Trophoblast cell (in vitro differentiated cells and primary cell): ENCODE measurements at regions not wholly inside any gene's neighbourhood (a gene's known extent, or its start where the extent isn't known, plus 50 kb on each side); places are given as distances from the start of the nearest gene placed in this dataset.

Experiments
- DNase-seq, 2 donors: peaks; one replicate each; pipeline ENCODE4 v3.0.0-alpha.2; 2016
- H2AFZ ChIP-seq: 2 replicates; pipeline ENCODE4 v1.6.1; 2013; ENCODE audit warnings: low read length, moderate library complexity, mild to moderate bottlenecking; ENCODE audit not compliant: insufficient read depth, poor library complexity
- H2AK5ac ChIP-seq: 2 replicates; pipeline ENCODE4 v1.6.1; 2013; ENCODE audit warnings: mild to moderate bottlenecking, low read length
- H2BK120ac ChIP-seq: 2 replicates; pipeline ENCODE4 v1.6.1; 2013; ENCODE audit warnings: low read length, mild to moderate bottlenecking, moderate library complexity; ENCODE audit not compliant: insufficient read depth, poor library complexity
- H2BK12ac ChIP-seq: 2 replicates; pipeline ENCODE4 v1.6.1; 2013; ENCODE audit warnings: mild to moderate bottlenecking, low read length, moderate library complexity
- H2BK5ac ChIP-seq: 2 replicates; pipeline ENCODE4 v1.6.1; 2013; ENCODE audit warnings: low read length, low read depth, moderate library complexity, mild to moderate bottlenecking; ENCODE audit not compliant: poor library complexity
- H3K14ac ChIP-seq: 2 replicates; pipeline ENCODE4 v1.6.1; 2013; ENCODE audit warnings: mild to moderate bottlenecking, low read length
- H3K18ac ChIP-seq: 2 replicates; pipeline ENCODE4 v1.6.1; 2013; ENCODE audit warnings: mild to moderate bottlenecking, low read length
- H3K23ac ChIP-seq: 2 replicates; pipeline ENCODE4 v1.6.1; 2013; ENCODE audit warnings: low read length
- H3K27ac ChIP-seq: 2 replicates; pipeline ENCODE4 v1.5.1; 2013; ENCODE audit warnings: low read depth, mild to moderate bottlenecking, inconsistent platforms, low read length, moderate library complexity
- H3K27me3 ChIP-seq: 2 replicates; pipeline ENCODE4 v1.6.1; 2013; ENCODE audit warnings: inconsistent platforms, mild to moderate bottlenecking, low read length, moderate library complexity; ENCODE audit not compliant: insufficient read depth
- H3K36me3 ChIP-seq, 2 experiments: 1 replicate in 1 of 2; 2 replicates in 1 of 2; pipeline ENCODE4 v1.6.1; 2013; ENCODE audit warnings: low read length in 2 of 2, mild to moderate bottlenecking in 2 of 2, moderate library complexity in 1 of 2; ENCODE audit not compliant: insufficient read depth in 2 of 2, control insufficient read depth in 1 of 2
- H3K4ac ChIP-seq: 2 replicates; pipeline ENCODE4 v1.6.1; 2013; ENCODE audit warnings: low read depth, mild to moderate bottlenecking, low read length, moderate library complexity
- H3K4me1 ChIP-seq, 2 experiments: 1 replicate in 1 of 2; 2 replicates in 1 of 2; pipeline ENCODE4 v1.6.1; 2013; ENCODE audit warnings: low read length in 2 of 2, mild to moderate bottlenecking in 2 of 2, moderate library complexity in 1 of 2; ENCODE audit not compliant: insufficient read depth in 2 of 2, control insufficient read depth in 1 of 2
- H3K4me2 ChIP-seq: 2 replicates; pipeline ENCODE4 v1.6.1; 2013; ENCODE audit warnings: inconsistent platforms, mild to moderate bottlenecking, low read length, moderate library complexity
- H3K4me3 ChIP-seq: 2 replicates; pipeline ENCODE4 v1.5.1; 2013; ENCODE audit warnings: mild to moderate bottlenecking, low read depth, low read length, inconsistent platforms
- H3K79me1 ChIP-seq: one replicate; pipeline ENCODE4 v1.6.1; 2013; ENCODE audit warnings: low read length
- H3K79me2 ChIP-seq: 2 replicates; pipeline ENCODE4 v1.6.1; 2013; ENCODE audit warnings: low read length, mild to moderate bottlenecking; ENCODE audit not compliant: control insufficient read depth, insufficient read depth, poor library complexity
- H3K9ac ChIP-seq: 2 replicates; pipeline ENCODE4 v1.6.1; 2013; ENCODE audit warnings: mild to moderate bottlenecking, low read length
- H3K9me3 ChIP-seq: 2 replicates; pipeline ENCODE4 v1.6.1; 2013; ENCODE audit warnings: low read depth, mild to moderate bottlenecking, control low read depth, inconsistent platforms, low read length; ENCODE audit not compliant: insufficient read depth
- H4K12ac ChIP-seq: 2 replicates; pipeline ENCODE4 v1.6.1; 2013; ENCODE audit warnings: low read depth, mild to moderate bottlenecking, low read length, moderate library complexity
- H4K8ac ChIP-seq: 2 replicates; pipeline ENCODE4 v1.6.1; 2013; ENCODE audit warnings: low read depth, mild to moderate bottlenecking, low read length, moderate library complexity
- H4K91ac ChIP-seq: one replicate; pipeline ENCODE4 v1.6.1; 2013; ENCODE audit warnings: low read depth, mild to moderate bottlenecking, low read length, moderate library complexity
- WGBS: extraction: QIAGEN DNeasy Blood & Tissue Kit; methylation state at CpG from one replicate; pipeline ENCODE4 v1.1.7; 2013; ENCODE audit warnings: missing lambda C conversion rate; ENCODE audit not compliant: insufficient read length, insufficient coverage; ENCODE audit errors: extremely low coverage; 5-methylcytosine and 5-hydroxymethylcytosine counted together

- DNase-seq, result no peak
- Histone ChIP-seq H3K14ac (no peak overlapping the region), H3K18ac (no peak overlapping the region), H3K27ac (no peak overlapping the region), H2AK5ac (no peak overlapping the region), H3K36me3 (no peaks in the 10 kb centered on the region), H2BK5ac (no peak overlapping the region), H4K8ac (no peak overlapping the region), H4K12ac (no peak overlapping the region), H2BK120ac (no peak overlapping the region), H3K27me3 (no peaks in the 10 kb centered on the region), H3K4ac (no peak overlapping the region), H2BK12ac (no peak overlapping the region), H4K91ac (no peak overlapping the region), H3K4me1 (peaks cover 0 to 5% of the 10 kb centered on the region in 2 experiments), H3K23ac (no peak overlapping the region), H3K4me3 (no peak overlapping the region), H3K4me2 (no peak overlapping the region), H3K79me2 (no peaks in the 10 kb centered on the region), H3K79me1 (no peaks in the 10 kb centered on the region), H3K9ac (no peak overlapping the region), H2AFZ (no peak overlapping the region), H3K9me3 (no peaks in the 10 kb centered on the region)
- WGBS, result no CpG with 5 or more reads among the region's 4 CpGs
Observed at GRCh38 chr17:59504821-59505220, 60.6 kb upstream of the DHX40 start.

DNA sequence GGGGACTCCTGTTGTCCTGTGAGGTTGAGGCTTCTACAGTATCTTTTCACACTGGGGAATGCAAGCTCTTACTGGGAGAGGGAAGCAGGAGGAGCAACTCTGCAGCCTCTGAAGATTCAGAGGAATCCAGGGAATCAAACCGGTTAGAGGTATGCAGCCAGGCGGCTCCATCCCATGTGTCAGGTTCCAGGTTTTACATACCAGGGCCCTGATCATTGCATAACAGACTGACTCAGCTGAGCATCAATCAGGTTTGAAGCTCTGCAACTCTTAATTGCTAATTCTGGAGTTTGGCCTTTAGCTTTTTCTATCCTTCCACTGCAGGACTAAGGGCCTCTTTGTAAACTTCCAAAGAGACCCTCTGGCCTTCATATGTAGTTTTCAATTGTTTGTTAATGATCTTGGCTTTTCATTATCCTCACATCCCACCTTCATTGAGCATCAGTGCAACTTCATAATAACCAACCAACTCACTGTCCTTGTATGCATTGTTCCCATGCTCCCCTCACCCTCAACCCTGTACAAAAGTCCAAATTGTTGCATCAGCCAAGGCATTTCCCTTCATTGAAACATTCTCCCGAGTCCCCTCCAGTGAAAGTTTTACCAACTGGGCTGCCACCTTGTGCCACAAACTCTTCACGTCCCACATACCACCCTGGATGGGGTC, 59.7 kb upstream of the DHX40 start:
- H2AFZ ChIP-seq, result no peak overlapping the region
- H3K23ac ChIP-seq, result no peak overlapping the region
- no peaks in the 10 kb centered on the region for H3K27me3 ChIP-seq
- H2AK5ac ChIP-seq, result no peak overlapping the region
- H3K4ac ChIP-seq, result no peak overlapping the region
- no CpG with 5 or more reads among the region's 4 CpGs for WGBS
- H3K14ac ChIP-seq, result no peak overlapping the region
- H3K18ac ChIP-seq, result no peak overlapping the region
- no peak overlapping the region for H3K9ac ChIP-seq
- H3K79me1 ChIP-seq, result no peaks in the 10 kb centered on the region
- no peak overlapping the region for H2BK12ac ChIP-seq
- H3K4me1 ChIP-seq, result peaks cover 0 to 5% of the 10 kb centered on the region in 2 experiments
- H3K9me3 ChIP-seq, result no peaks in the 10 kb centered on the region
- H2BK120ac ChIP-seq, result no peak overlapping the region
- no peak overlapping the region for H4K8ac ChIP-seq
- no peak overlapping the region for H4K91ac ChIP-seq
- H2BK5ac ChIP-seq, result no peak overlapping the region
- H3K36me3 ChIP-seq, result no peaks in the 10 kb centered on the region
- peak overlapping the region; percentile 14 for H3K27ac ChIP-seq
- no peak overlapping the region for H3K4me2 ChIP-seq
- DNase-seq, result peak; percentile 96 to 98
- no peak overlapping the region for H3K4me3 ChIP-seq
- H4K12ac ChIP-seq, result no peak overlapping the region
- no peaks in the 10 kb centered on the region for H3K79me2 ChIP-seq

- no peaks in the 10 kb centered on the region for H3K79me2 ChIP-seq
- H4K8ac ChIP-seq, result no peak overlapping the region
- no peaks in the 10 kb centered on the region for H3K79me1 ChIP-seq
- H3K4me1 ChIP-seq, result peaks cover 0 to 5% of the 10 kb centered on the region in 2 experiments
- H2BK12ac ChIP-seq, result no peak overlapping the region
- DNase-seq, result peak; percentile 20 to 58
- no CpG with 5 or more reads among the region's 9 CpGs for WGBS
- H2BK120ac ChIP-seq, result no peak overlapping the region
- H3K27me3 ChIP-seq, result no peaks in the 10 kb centered on the region
- no peak overlapping the region for H3K23ac ChIP-seq
- no peak overlapping the region for H3K4ac ChIP-seq
- H3K18ac ChIP-seq, result no peak overlapping the region
- no peak overlapping the region for H3K27ac ChIP-seq
- no peaks in the 10 kb centered on the region for H3K36me3 ChIP-seq
- no peak overlapping the region for H2AFZ ChIP-seq
- H3K9me3 ChIP-seq, result no peaks in the 10 kb centered on the region
- no peak overlapping the region for H2BK5ac ChIP-seq
- H4K91ac ChIP-seq, result no peak overlapping the region
- no peak overlapping the region for H4K12ac ChIP-seq
- H3K4me3 ChIP-seq, result no peak overlapping the region
- H3K4me2 ChIP-seq, result no peak overlapping the region
- no peak overlapping the region for H3K14ac ChIP-seq
- H3K9ac ChIP-seq, result no peak overlapping the region
- no peak overlapping the region for H2AK5ac ChIP-seq
Observed at GRCh38 chr17:59506894-59507726, 58.3 kb upstream of the DHX40 start.

- no peak overlapping the region for H3K9ac ChIP-seq
- H4K91ac ChIP-seq, result no peak overlapping the region
- no peak overlapping the region for H3K4me3 ChIP-seq
- H2BK12ac ChIP-seq, result no peak overlapping the region
- H3K23ac ChIP-seq, result no peak overlapping the region
- H3K4me1 ChIP-seq, result peaks cover 0 to 5% of the 10 kb centered on the region in 2 experiments
- H3K27ac ChIP-seq, result no peak overlapping the region
- H3K79me2 ChIP-seq, result no peaks in the 10 kb centered on the region
- H3K79me1 ChIP-seq, result no peaks in the 10 kb centered on the region
- no peak overlapping the region for H4K8ac ChIP-seq
- no peak overlapping the region for H3K18ac ChIP-seq
- DNase-seq, result no peak
- no peak overlapping the region for H3K14ac ChIP-seq
- no peak overlapping the region for H2AFZ ChIP-seq
- no peak overlapping the region for H2AK5ac ChIP-seq
- no peak overlapping the region for H2BK5ac ChIP-seq
- no peak overlapping the region for H3K4ac ChIP-seq
- H3K27me3 ChIP-seq, result no peaks in the 10 kb centered on the region
- no CpG with 5 or more reads among the region's 7 CpGs for WGBS
- no peaks in the 10 kb centered on the region for H3K9me3 ChIP-seq
- H4K12ac ChIP-seq, result no peak overlapping the region
- no peak overlapping the region for H3K4me2 ChIP-seq
- H3K36me3 ChIP-seq, result no peaks in the 10 kb centered on the region
- H2BK120ac ChIP-seq, result no peak overlapping the region
Observed at GRCh38 chr17:59508999-59509625, 56.3 kb upstream of the DHX40 start.
